ENCODE measurements at regions not wholly inside any gene's neighbourhood (a gene's known extent, or its start where the extent isn't known, plus 50 kb on each side); places are given as distances from the start of the nearest gene placed in this dataset.

DNA sequence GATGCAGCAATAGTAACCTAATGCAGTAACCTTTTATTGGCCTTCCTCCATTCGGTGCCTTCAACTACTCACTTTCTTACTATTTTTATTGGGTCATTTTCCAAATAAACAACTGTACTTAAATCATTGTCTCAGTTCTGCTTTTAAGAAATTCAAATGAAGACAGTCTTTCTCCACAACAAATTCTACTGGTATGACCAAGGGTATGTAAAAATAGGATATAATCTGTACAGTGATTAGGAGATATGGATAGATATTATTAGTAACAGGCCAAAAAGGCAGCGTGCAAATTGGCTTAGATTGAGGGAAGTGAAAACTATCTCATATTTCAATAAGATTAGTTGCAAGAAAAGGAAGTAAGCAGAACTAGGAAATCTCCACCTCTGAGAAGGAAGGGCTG, 177.4 kb upstream of the PPP1R2C start:
- Histone ChIP-seq H2AFZ (ENCODE audit: insufficient read depth, low read depth, low read length, poor library complexity, severe bottlenecking) (no peak overlapping the region), H3K4me2 (replicated peaks; ENCODE audit: extremely low read depth, low read length, poor library complexity, severe bottlenecking) (peak overlapping the region; percentile 15)
- H3K4me3 Mint-ChIP-seq: no peak overlapping the region

GRCh38 chrX:42967681-42968300, 189.8 kb upstream of the PPP1R2C start:
- Histone ChIP-seq H3K36me3 (replicated peaks in 1 of 2; ENCODE audit: control insufficient read depth in 1 of 2, insufficient read depth in 2 of 2, low read length in 2 of 2) (no peaks in the 10 kb centered on the region), H3K4me2 (replicated peaks; ENCODE audit: extremely low read depth, low read length, poor library complexity, severe bottlenecking) (no peak overlapping the region), H3K4me1 (ENCODE audit: control insufficient read depth in 1 of 2, insufficient read depth in 2 of 2, low read length in 2 of 2) (peaks cover 6 to 19% of the 10 kb centered on the region in 2 donors), H2AFZ (ENCODE audit: insufficient read depth, low read depth, low read length, poor library complexity, severe bottlenecking) (no peak overlapping the region), H4K20me1 (ENCODE audit: insufficient read depth, low read length) (no peaks in the 10 kb centered on the region), H3K27ac (ENCODE audit: low read depth in 1 of 2, low read length in 2 of 2) (no peak overlapping the region), H3K79me2 (ENCODE audit: insufficient read depth, low read length) (no peaks in the 10 kb centered on the region), H3K27me3 (ENCODE audit: control insufficient read depth in 2 of 2, insufficient read depth in 2 of 2, low read length in 2 of 2) (no peaks in the 10 kb centered on the region), H3K9ac (ENCODE audit: insufficient read depth, low read length, poor library complexity, severe bottlenecking) (no peak overlapping the region), H3K4me3 (replicated peaks in 1 of 3; ENCODE audit: low read depth in 2 of 3, low read length in 3 of 3) (no peak overlapping the region), H3K9me3 (replicated peaks in 1 of 2; ENCODE audit: control insufficient read depth in 1 of 2, insufficient read depth in 1 of 2, low read length in 2 of 2) (no peaks in the 10 kb centered on the region)
- Mint-ChIP-seq H3K36me3 (no peaks in the 10 kb centered on the region), H3K27me3 (ENCODE audit: low read depth in 3 of 3) (no peaks in the 10 kb centered on the region), H3K4me1 (peaks cover 14% of the 10 kb centered on the region), H3K4me3 (peak overlapping the region in 1 of 2 donors; percentile 39), H3K27ac (no peak overlapping the region), H3K9me3 (peaks cover 0 to 4% (median 0%) of the 10 kb centered on the region in 7 donors)
- DNase-seq: peak; percentile 15 to 65 (median 21)
- intact Hi-C loops (cut with micrococcal nuclease): no loop called here
- no CpG with 5 or more reads among the region's 2 CpGs for WGBS (ENCODE audit: insufficient coverage)
- TF ChIP-seq, protein P1, sequence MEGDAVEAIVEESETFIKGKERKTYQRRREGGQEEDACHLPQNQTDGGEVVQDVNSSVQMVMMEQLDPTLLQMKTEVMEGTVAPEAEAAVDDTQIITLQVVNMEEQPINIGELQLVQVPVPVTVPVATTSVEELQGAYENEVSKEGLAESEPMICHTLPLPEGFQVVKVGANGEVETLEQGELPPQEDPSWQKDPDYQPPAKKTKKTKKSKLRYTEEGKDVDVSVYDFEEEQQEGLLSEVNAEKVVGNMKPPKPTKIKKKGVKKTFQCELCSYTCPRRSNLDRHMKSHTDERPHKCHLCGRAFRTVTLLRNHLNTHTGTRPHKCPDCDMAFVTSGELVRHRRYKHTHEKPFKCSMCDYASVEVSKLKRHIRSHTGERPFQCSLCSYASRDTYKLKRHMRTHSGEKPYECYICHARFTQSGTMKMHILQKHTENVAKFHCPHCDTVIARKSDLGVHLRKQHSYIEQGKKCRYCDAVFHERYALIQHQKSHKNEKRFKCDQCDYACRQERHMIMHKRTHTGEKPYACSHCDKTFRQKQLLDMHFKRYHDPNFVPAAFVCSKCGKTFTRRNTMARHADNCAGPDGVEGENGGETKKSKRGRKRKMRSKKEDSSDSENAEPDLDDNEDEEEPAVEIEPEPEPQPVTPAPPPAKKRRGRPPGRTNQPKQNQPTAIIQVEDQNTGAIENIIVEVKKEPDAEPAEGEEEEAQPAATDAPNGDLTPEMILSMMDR (IDR thresholded peaks at IDR 0.05): no peak

More for the DNA sequence above, 177.4 kb upstream of the PPP1R2C start:
- WGBS (ENCODE audit: insufficient coverage): no CpG with 5 or more reads among the region's 2 CpGs
- peaks cover 0 to 2% (median 0%) of the 10 kb centered on the region in 3 donors for H3K27me3 Mint-ChIP-seq (ENCODE audit: low read depth in 3 of 3)
- no peaks in the 10 kb centered on the region for H3K36me3 Mint-ChIP-seq
- Histone ChIP-seq H3K9ac (ENCODE audit: insufficient read depth, low read length, poor library complexity, severe bottlenecking) (no peak overlapping the region), H3K27me3 (ENCODE audit: control insufficient read depth in 2 of 2, insufficient read depth in 2 of 2, low read length in 2 of 2) (peaks cover 0 to 2% of the 10 kb centered on the region in 2 donors), H3K9me3 (replicated peaks in 1 of 2; ENCODE audit: control insufficient read depth in 1 of 2, insufficient read depth in 1 of 2, low read length in 2 of 2) (no peaks in the 10 kb centered on the region), H3K27ac (ENCODE audit: low read depth in 1 of 2, low read length in 2 of 2) (no peak overlapping the region), H3K4me1 (ENCODE audit: control insufficient read depth in 1 of 2, insufficient read depth in 2 of 2, low read length in 2 of 2) (peaks cover 9 to 11% of the 10 kb centered on the region in 2 donors), H3K79me2 (ENCODE audit: insufficient read depth, low read length) (no peaks in the 10 kb centered on the region), H3K4me3 (replicated peaks in 1 of 3; ENCODE audit: low read depth in 2 of 3, low read length in 3 of 3) (no peak overlapping the region), H3K36me3 (replicated peaks in 1 of 2; ENCODE audit: control insufficient read depth in 1 of 2, insufficient read depth in 2 of 2, low read length in 2 of 2) (no peaks in the 10 kb centered on the region), H4K20me1 (ENCODE audit: insufficient read depth, low read length) (no peaks in the 10 kb centered on the region)
- TF ChIP-seq, protein P1 (IDR thresholded peaks at IDR 0.05): no peak
- H3K9me3 Mint-ChIP-seq: peaks cover 0 to 10% (median 4%) of the 10 kb centered on the region in 7 donors
- intact Hi-C loops (cut with micrococcal nuclease): no loop called here
- DNase-seq: peak in 1 of 3 donors; percentile 0
- H3K27ac Mint-ChIP-seq: peak overlapping the region in 3 of 7 donors; percentile 8 to 41 (median 19)
- peaks cover 13% of the 10 kb centered on the region for H3K4me1 Mint-ChIP-seq
